Gastrocnemius medialis (tissue), 4 donors: ENCODE measurements at regions not wholly inside any gene's neighbourhood (a gene's known extent, or its start where the extent isn't known, plus 50 kb on each side); places are given as distances from the start of the nearest gene placed in this dataset.

ENCODE experiments used
- ATAC-seq, 2 donors: fragments of 150-250 bp; one replicate each; pipeline ENCODE4 v1.9.1; 2016
- DNase-seq, 2 donors: peaks; one replicate each; pipeline ENCODE4 v3.0.0-alpha.2; 2019
- H3K27ac ChIP-seq, 4 donors: fragments of 200-600 bp; sonication (generic); 1 replicate in 1 of 4; 2 replicates in 3 of 4; pipeline ENCODE4 v1.5.1; 2016 to 2018; ENCODE audit warnings: mild to moderate bottlenecking in 2 of 4, moderate library complexity in 1 of 4
- H3K27me3 ChIP-seq, 3 donors: fragments of 200-600 bp; sonication (generic) in 2 of 3; 1 replicate in 1 of 3; 2 replicates in 2 of 3; pipeline versions ENCODE4 v1.5.1 to v1.6.0; 2016 to 2019; ENCODE audit warnings: mild to moderate bottlenecking in 1 of 3, moderate library complexity in 1 of 3
- H3K36me3 ChIP-seq, 2 donors: fragments of 200-600 bp; sonication (generic) in 1 of 2; one replicate each; pipeline ENCODE4 v1.5.1; 2017 to 2018
- H3K4me1 ChIP-seq, 2 donors: fragments of 200-600 bp; sonication (generic) in 1 of 2; one replicate each; pipeline ENCODE4 v1.5.1; 2016 to 2017; ENCODE audit warnings: mild to moderate bottlenecking in 2 of 2
- H3K4me3 ChIP-seq, 4 donors: fragments of 200-600 bp; sonication (generic) in 3 of 4; 1 replicate in 1 of 4; 2 replicates in 3 of 4; pipeline ENCODE4 v1.5.1; 2016 to 2019; ENCODE audit warnings: mild to moderate bottlenecking in 2 of 4
- H3K9me3 ChIP-seq, 3 donors: fragments of 200-600 bp; sonication (generic) in 2 of 3; 1 replicate in 1 of 3; 2 replicates in 2 of 3; pipeline ENCODE4 v1.5.1; 2016 to 2019
- POLR2A ChIP-seq, 2 donors: fragments of 450-650 bp; IDR thresholded peaks; one replicate each; pipeline ENCODE4 v1.6.1; 2017; ENCODE audit warnings: antibody characterized with exemption in 2 of 2, mild to moderate bottlenecking in 2 of 2, moderate library complexity in 2 of 2
- in situ Hi-C, 4 donors: fragments of 200-750 bp; cut with MboI; loops; one replicate each; pipeline versions ENCODE4 v1.15.0 to v1.8.0; 2017; ENCODE audit warnings: low sequenced_read_pairs in 4 of 4
- intact Hi-C: fragments of 100-400 bp; cut with DNase I; formaldehyde crosslinking; loops from one replicate; pipeline ENCODE4 v1.15.1; 2023; ENCODE audit warnings: low total_unique reads
- TF ChIP-seq, protein P1 (sequence below), 5 experiments: fragments of 450-650 bp in 3 of 5; fragments of 200-600 bp in 2 of 5; sonication (generic) in 2 of 5; IDR thresholded peaks in 4 of 5; conservative IDR thresholded peaks in 1 of 5; 1 replicate in 4 of 5; 2 replicates in 1 of 5; pipeline ENCODE4 v1.5.1; 2016 to 2019; ENCODE audit warnings: antibody characterized with exemption in 5 of 5, mild to moderate bottlenecking in 3 of 5, moderate library complexity in 3 of 5

DNA sequence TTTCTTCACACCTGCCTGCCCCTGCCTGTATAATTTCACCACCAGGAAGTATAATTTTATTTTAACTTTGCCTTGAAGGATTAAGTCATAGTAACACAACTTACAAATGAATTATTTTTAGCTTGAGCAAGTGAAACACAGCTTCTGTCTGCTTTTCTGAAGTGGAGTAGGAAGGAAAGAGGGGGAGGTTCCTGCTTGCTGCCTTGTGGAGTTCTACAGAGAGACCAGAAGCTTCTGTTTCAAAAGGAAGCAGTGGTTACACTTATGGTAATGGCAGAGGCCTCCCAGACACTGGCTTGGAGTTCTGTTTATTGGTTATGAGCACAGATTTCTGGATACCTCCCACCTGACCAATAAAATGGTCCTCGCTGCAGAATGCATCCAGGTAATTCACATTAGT lies 159.6 kb downstream of the TMEM200A start:
- no peak for ATAC-seq
- TF ChIP-seq, protein P1, sequence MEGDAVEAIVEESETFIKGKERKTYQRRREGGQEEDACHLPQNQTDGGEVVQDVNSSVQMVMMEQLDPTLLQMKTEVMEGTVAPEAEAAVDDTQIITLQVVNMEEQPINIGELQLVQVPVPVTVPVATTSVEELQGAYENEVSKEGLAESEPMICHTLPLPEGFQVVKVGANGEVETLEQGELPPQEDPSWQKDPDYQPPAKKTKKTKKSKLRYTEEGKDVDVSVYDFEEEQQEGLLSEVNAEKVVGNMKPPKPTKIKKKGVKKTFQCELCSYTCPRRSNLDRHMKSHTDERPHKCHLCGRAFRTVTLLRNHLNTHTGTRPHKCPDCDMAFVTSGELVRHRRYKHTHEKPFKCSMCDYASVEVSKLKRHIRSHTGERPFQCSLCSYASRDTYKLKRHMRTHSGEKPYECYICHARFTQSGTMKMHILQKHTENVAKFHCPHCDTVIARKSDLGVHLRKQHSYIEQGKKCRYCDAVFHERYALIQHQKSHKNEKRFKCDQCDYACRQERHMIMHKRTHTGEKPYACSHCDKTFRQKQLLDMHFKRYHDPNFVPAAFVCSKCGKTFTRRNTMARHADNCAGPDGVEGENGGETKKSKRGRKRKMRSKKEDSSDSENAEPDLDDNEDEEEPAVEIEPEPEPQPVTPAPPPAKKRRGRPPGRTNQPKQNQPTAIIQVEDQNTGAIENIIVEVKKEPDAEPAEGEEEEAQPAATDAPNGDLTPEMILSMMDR (IDR thresholded peaks at IDR 0.05 in 4 of 5, conservative IDR thresholded peaks at IDR 0.05 in 1 of 5), result no peak
- TF ChIP-seq POLR2A (IDR thresholded peaks at IDR 0.05), result no peak
- H3K27me3 ChIP-seq, result no peaks in the 10 kb centered on the region
- H3K27ac ChIP-seq, result no peak overlapping the region
- in situ Hi-C loops (no loop called here), intact Hi-C loops (no loop called here)
- no peaks in the 10 kb centered on the region for H3K4me1 ChIP-seq
- DNase-seq, result no peak
- H3K4me3 ChIP-seq, result no peak overlapping the region
- no peaks in the 10 kb centered on the region for H3K9me3 ChIP-seq
- no peaks in the 10 kb centered on the region for H3K36me3 ChIP-seq

DNA sequence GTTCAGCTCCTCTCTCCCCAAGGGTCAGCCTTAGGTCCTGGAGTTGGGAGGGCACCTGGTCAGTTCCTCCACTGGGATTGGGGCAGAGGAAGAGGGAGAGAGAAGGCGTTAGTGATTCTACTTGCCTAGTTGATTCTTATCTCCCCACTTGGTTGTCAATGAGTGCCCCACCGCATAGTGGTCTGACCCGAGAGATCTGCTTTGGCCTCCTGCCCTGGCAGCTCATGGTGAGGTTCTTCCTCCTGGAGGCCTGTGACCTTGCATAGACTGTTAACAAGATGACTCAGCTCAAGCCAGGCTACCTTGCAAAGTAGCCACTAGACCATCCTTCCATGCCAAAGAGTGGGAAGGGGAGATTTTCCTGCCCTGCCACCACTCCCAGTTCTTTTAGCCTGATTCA lies 160.6 kb downstream of the TMEM200A start:
- H3K36me3 ChIP-seq, result no peaks in the 10 kb centered on the region
- intact Hi-C loops (no loop called here), in situ Hi-C loops (no loop called here)
- TF ChIP-seq POLR2A (IDR thresholded peaks at IDR 0.05), result no peak
- TF ChIP-seq, protein P1 (IDR thresholded peaks at IDR 0.05 in 4 of 5, conservative IDR thresholded peaks at IDR 0.05 in 1 of 5), result no peak
- no peak overlapping the region for H3K27ac ChIP-seq
- DNase-seq (no peak), ATAC-seq (no peak)
- no peaks in the 10 kb centered on the region for H3K9me3 ChIP-seq
- no peaks in the 10 kb centered on the region for H3K4me1 ChIP-seq
- no peak overlapping the region for H3K4me3 ChIP-seq
- no peaks in the 10 kb centered on the region for H3K27me3 ChIP-seq

DNA sequence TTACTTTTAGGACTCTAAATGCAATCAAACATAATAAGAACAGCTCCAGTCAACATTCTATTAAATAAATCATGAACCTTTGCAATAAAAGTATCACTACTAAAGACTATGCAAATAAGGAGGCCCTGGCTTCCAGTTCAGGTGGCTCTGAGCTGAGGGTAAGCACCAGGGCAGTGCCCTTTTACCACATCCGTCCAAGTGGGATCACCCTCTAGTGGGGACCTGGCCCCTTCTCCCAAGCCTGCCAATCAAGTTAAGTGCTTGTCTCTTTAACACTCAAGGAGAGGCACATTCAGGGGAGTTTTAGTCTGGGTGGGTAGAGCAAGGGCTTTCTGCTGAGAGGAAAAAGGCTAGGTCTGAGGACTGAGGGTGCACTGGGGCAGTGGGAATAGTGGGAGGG lies 161.4 kb downstream of the TMEM200A start:
- no peak for ATAC-seq
- no peaks in the 10 kb centered on the region for H3K36me3 ChIP-seq
- intact Hi-C loops, result no loop called here
- H3K9me3 ChIP-seq, result no peaks in the 10 kb centered on the region
- H3K27ac ChIP-seq, result no peak overlapping the region
- no peak for DNase-seq
- H3K4me3 ChIP-seq, result no peak overlapping the region
- TF ChIP-seq, protein P1 (IDR thresholded peaks at IDR 0.05 in 4 of 5, conservative IDR thresholded peaks at IDR 0.05 in 1 of 5), result no peak
- no peak for TF ChIP-seq POLR2A (IDR thresholded peaks at IDR 0.05)
- H3K4me1 ChIP-seq, result no peaks in the 10 kb centered on the region
- no peaks in the 10 kb centered on the region for H3K27me3 ChIP-seq
- in situ Hi-C loops, result no loop called here

DNA sequence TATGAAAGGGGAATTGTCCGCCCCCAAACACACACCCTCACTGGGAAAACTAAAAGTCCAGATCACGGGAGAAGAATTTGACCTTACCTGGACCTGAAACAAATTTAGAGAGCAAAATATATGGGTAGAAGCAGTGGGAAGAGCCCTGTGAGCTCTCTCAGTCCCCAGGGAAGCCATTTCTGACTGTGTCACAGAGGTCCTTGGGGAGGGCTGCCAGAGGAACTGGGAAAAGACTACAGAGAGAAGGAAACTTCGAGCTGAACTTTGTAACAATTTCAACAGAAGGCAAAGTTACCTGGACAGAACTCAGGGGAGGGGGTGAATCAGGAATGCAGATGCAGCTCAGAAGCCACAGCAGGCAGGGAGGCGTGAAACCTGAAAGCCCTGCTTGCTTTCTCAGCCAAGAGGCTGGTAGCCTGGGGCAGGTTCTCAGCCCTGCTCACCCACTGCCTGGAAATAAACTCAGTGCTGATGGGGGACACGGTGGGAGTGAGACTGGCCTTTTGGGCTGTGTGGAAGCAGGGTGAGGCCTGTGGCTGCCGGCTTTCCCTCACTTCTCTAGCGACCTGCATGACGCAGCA lies 163.8 kb downstream of the TMEM200A start:
- in situ Hi-C loops, result no loop called here
- H3K4me1 ChIP-seq, result no peaks in the 10 kb centered on the region
- DNase-seq (no peak), ATAC-seq (no peak)
- no peaks in the 10 kb centered on the region for H3K36me3 ChIP-seq
- no peak overlapping the region for H3K27ac ChIP-seq
- H3K4me3 ChIP-seq, result no peak overlapping the region
- no peaks in the 10 kb centered on the region for H3K27me3 ChIP-seq
- no peaks in the 10 kb centered on the region for H3K9me3 ChIP-seq
- intact Hi-C loops, result no loop called here
- TF ChIP-seq, protein P1 (IDR thresholded peaks at IDR 0.05 in 4 of 5, conservative IDR thresholded peaks at IDR 0.05 in 1 of 5), result no peak
- TF ChIP-seq POLR2A (IDR thresholded peaks at IDR 0.05), result no peak

DNA sequence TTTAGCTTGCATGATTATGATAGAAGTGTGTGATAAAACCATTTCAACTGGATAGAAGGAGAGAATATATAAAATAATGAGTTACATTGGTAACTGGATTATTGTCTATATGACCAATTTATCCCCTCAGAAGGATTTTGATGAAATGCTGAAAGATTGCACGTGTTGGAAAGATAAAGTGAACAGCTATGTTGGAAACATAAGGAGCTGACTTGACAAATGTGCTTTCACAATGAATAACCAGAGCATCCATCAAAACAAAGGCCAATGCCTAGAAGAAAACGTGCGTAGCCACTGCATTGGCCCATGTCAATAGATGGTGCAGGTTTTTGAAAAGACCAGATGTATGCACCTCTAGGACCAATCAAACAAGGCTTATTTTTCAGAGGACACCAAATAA lies 168.8 kb downstream of the TMEM200A start:
- TF ChIP-seq, protein P1 (IDR thresholded peaks at IDR 0.05 in 4 of 5, conservative IDR thresholded peaks at IDR 0.05 in 1 of 5), result no peak
- TF ChIP-seq POLR2A (IDR thresholded peaks at IDR 0.05), result no peak
- H3K36me3 ChIP-seq, result no peaks in the 10 kb centered on the region
- H3K9me3 ChIP-seq, result no peaks in the 10 kb centered on the region
- no peak overlapping the region for H3K4me3 ChIP-seq
- no peaks in the 10 kb centered on the region for H3K4me1 ChIP-seq
- no peak for DNase-seq
- in situ Hi-C loops, result no loop called here
- intact Hi-C loops, result no loop called here
- no peak for ATAC-seq
- H3K27me3 ChIP-seq, result no peaks in the 10 kb centered on the region
- H3K27ac ChIP-seq, result no peak overlapping the region
